GM19035 (cell line): ENCODE measurements at regions not wholly inside any gene's neighbourhood (a gene's known extent, or its start where the extent isn't known, plus 50 kb on each side); places are given as distances from the start of the nearest gene placed in this dataset.
"Not testable (repeated sequence)": the region's sequence is repeated elsewhere in the genome, so short reads cannot be mapped to it uniquely, and the experiment has no call there.

Source experiments
- ATAC-seq: cut with Tn5 transposase; IDR thresholded peaks from one replicate; pipeline ENCODE4 v1.9.1; 2021; ENCODE audit not compliant: unreplicated experiment

- ATAC-seq, result no peak
These were observed 1059.6 kb upstream of the SLIT2 start for GRCh38 chr4:19191979-19192650.

- ATAC-seq, result no peak
These were observed 1064.0 kb upstream of the SLIT2 start for GRCh38 chr4:19187691-19188090.

GRCh38 chr4:19187096-19187495 lies 1064.6 kb upstream of the SLIT2 start:
- no peak for ATAC-seq

GRCh38 chr4:19181631-19182030 lies 1070.1 kb upstream of the SLIT2 start:
- ATAC-seq, result not testable (repeated sequence)

GRCh38 chr4:19178835-19179234 lies 1072.9 kb upstream of the SLIT2 start:
- ATAC-seq, result no peak

GRCh38 chr4:19177616-19178015 lies 1074.1 kb upstream of the SLIT2 start:
- no peak for ATAC-seq

- no peak for ATAC-seq
These were observed 1079.9 kb upstream of the SLIT2 start for GRCh38 chr4:19171832-19172231.

GRCh38 chr4:19167311-19167710 lies 1084.4 kb upstream of the SLIT2 start:
- ATAC-seq, result no peak

- ATAC-seq, result no peak
These were observed 1087.4 kb upstream of the SLIT2 start for GRCh38 chr4:19164334-19164733.

- no peak for ATAC-seq
These were observed 1091.8 kb upstream of the SLIT2 start for GRCh38 chr4:19159874-19160273.

GRCh38 chr4:19158107-19158809 lies 1093.4 kb upstream of the SLIT2 start:
- ATAC-seq, result no peak

GRCh38 chr4:19156786-19157185 lies 1094.9 kb upstream of the SLIT2 start:
- ATAC-seq, result no peak

- no peak for ATAC-seq
These were observed 1096.1 kb upstream of the SLIT2 start for GRCh38 chr4:19155568-19155967.

GRCh38 chr4:19154267-19154666 lies 1097.4 kb upstream of the SLIT2 start:
- not testable (repeated sequence) for ATAC-seq

- no peak for ATAC-seq
These were observed 1099.4 kb upstream of the SLIT2 start for GRCh38 chr4:19152264-19152663.

GRCh38 chr4:19151684-19152083 lies 1100.0 kb upstream of the SLIT2 start:
- no peak for ATAC-seq

- no peak for ATAC-seq
These were observed 1105.7 kb upstream of the SLIT2 start for GRCh38 chr4:19146038-19146437.

GRCh38 chr4:19135895-19136633 lies 1114.5 kb upstream of the LCORL start:
- ATAC-seq, result no peak

GRCh38 chr4:19134685-19135084 lies 1113.1 kb upstream of the LCORL start:
- no peak for ATAC-seq

GRCh38 chr4:19133315-19133714 lies 1111.8 kb upstream of the LCORL start:
- no peak for ATAC-seq

GRCh38 chr4:19130866-19131265 lies 1109.3 kb upstream of the LCORL start:
- no peak for ATAC-seq

GRCh38 chr4:19128176-19128575 lies 1106.6 kb upstream of the LCORL start:
- no peak for ATAC-seq
